ENCODE measurements at regions not wholly inside any gene's neighbourhood (a gene's known extent, or its start where the extent isn't known, plus 50 kb on each side); places are given as distances from the start of the nearest gene placed in this dataset.
"Not testable (repeated sequence)": the region's sequence is repeated elsewhere in the genome, so short reads cannot be mapped to it uniquely, and the experiment has no call there.

DNA sequence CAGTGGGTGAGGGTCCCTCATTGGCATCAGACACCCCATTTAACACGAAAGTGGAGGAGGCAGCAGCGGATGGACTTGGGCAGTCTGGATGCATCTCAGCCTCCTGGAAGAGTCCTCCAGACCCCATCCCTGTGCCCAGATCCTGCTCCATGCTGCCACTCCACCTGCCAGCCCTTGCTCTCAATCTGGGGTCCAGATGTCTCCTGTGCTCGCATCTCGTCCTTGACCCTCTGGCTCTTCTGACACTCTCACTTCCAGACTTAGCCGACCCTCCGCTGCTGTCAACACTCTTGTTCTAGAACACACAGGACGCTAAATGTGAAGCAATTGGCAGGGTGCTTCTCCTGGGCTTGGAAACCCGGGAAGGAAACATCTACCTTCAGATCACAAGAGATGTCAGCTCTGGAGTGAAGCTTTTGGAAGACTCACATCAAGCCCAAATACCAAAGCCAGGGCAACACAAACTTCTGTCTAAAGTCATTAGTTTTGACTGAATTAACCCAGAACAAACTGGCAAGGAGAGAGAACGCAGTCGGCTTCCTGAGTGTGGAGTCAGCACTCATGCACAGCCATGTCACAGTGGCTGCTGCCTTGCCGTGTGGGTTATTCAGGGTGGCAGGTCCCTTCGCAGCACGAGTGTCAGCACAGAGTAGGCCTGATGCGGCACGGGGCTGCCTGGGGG is 379.1 kb downstream of the TCERG1L start:
- DNase-seq (ENCODE audit: low read depth): no peak

DNA sequence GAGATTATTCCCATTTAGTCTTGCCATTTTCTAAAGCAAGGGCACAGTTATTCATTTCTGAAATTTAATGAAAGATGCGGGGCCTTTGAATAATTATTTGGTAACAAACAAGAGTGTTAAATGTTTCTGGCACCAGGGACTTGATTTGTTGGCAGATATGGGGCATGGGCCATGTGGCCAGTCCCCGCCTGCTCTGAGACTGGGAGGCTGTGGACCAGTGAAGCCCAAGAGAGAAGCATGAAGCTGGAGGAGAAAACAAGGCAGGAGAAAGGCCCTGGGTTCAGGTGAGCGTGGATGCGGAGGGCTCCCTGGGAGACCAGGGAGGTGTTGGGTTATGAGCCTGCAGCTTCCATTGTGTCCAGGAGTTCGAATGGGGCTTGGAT is 378.5 kb downstream of the TCERG1L start:
- no peak for DNase-seq (ENCODE audit: low read depth)

DNA sequence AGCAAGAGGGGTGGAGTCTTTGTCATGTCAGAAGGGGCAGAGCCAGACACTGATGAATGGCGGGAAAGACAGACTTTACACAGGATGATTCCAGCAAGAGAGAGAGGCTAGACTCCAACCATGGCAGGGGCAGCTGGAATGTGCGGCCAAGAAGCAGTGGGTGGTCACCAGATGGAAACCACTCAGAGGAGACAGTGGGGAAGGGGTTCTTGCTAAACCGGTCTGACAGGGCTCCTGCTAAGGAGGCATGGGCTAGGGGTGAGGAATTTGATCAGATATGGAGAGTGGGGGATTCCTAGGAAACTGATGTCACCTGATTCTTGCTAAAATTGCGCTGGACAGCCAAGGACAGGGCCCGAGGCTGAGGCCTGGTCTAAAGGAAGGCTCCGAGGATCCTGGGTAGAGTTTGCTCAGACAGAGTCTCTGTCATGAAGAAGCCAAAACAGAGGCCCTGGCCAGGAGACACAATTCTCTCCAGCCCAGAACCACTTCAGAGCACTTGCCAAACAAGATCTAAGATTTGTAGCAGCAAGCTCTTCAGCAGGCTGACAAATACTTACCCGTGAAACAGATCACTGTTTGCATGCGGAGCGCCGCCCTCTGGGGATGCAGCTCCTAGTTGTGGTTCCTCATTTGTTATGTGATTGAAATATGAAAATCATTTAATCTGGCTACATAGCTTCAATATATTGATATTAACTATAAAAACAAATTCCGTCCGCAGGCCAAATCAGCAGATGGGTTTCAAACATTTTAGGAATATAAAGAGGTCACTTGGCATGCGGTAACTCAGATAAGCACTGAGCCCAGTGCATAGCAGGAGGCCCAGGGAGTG is 377.0 kb downstream of the TCERG1L start:
- no peak for DNase-seq (ENCODE audit: low read depth)

DNA sequence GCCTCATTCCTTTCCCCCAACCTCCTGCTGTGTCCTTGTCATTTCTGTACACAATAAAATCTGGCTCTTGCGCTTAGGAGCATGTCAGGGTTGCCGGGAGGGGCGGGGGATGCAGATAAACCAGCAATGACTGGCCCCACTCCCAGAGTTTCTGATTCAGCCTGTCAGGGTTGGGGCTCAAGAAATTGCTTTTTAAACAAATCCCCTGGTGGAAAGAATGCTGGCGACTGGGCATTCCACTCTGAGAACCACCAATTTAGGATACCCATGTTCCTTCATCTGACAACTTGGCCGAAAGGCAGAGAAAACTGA is 376.4 kb downstream of the TCERG1L start:
- no peak for DNase-seq (ENCODE audit: low read depth)

DNA sequence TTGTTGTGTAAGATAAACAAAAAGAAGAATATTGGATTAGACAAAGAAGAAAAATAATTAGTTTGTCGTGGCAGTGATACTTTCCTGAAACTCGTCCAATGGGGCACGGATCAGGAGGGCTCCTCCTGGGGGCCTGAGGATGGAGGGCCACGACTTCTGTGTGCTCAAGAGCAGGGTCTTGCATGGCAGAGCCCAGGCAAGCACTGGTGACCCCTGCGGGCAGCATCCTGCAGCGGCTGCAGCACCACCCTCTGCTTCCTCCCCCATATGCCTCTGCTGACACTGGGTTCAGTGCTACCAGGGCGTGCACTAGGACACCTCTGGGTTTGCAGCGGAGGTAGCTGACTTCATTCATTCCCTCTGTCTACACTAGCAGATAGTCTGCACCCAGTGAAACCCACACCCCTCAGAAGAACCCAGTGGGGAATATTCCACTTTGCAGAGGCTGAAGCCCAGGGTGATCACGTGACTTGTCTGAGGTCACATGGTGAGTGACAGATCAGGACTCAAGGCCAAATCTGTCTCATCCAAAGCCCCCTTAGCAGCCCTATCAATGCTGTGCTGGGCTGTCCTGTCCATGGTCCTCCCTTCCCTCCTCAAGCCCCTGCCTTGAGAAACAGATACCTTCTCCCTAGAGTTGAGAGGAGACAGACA is 375.5 kb downstream of the TCERG1L start:
- no peak for DNase-seq (ENCODE audit: low read depth)

DNA sequence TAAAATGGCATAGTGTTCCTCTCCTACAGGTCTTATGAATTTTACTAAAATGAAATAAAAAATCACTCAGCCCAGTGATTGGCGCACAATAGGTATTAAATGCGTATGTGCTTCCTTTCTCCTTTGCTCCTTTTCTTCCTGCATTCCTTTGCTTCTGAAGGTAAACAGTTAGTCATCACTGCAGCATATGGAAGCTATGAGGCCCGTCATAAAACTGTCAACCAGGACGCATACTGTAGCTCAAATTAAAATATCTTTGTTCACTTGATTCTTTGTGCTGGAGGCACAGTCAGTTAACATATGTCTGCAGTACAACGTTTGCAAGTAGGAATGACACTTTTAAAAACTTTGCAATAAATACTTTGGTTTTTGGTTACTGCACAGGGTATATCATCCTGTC is 374.7 kb downstream of the TCERG1L start:
- no peak for DNase-seq (ENCODE audit: low read depth)

DNA sequence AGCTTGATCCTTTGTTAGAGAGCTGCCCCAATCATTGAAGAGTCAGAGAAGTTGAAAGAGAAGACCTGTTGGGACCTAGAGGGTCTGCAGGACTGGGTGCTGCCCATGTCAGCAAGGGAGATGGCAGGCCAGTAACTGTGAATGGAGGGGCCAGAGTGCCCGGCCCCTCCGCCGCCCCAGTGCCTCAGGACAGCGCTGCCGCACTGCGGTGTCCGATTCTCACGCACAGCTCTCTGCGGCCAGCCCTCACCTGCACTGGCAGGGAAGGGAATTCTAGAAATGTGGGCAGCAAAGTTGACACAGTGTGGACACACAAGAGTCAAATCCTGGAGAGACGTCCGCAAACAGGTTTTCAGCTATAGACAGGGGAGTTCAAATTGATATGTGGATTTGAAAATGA is 373.5 kb downstream of the TCERG1L start:
- DNase-seq (ENCODE audit: low read depth): no peak

DNA sequence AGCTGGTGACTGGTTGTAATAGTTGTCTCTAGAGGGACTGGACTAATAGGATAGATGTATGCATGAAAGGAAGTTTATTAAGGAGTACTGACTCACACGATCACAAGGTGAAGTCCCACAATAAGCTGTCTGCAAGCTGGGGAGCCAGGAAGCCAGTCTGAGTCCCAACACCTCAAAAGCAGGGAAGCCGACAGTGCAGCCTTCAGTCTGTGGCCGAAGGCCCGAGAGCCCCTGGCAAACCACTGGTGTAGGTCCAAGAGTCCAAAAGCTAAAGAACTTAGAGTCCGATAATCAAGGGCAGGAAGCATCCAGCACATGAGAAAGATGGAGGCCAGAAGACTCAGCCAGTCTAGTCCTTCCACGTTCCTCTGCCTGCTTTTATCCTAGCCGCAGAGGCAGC is 372.6 kb downstream of the TCERG1L start:
- DNase-seq (ENCODE audit: low read depth): not testable (repeated sequence)

DNA sequence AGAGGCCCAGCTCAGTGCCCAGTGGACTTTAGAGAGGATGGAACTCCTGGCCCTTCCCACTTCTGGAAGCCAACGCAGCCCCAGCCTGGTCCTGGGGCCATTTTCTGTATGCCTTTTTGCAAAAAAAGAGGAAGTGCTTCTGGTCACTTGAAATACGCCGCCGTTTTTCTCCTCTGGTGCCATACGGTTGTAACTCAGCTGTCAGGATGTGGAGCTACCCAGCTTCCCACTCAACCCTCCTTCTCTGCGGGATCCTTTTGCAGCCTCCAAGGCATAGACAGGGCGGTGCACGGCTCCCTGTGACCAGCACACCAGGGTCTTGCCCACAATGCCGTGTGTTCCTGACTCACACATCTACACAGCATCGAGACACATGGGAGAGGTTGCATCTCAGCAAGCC is 369.6 kb downstream of the TCERG1L start:
- DNase-seq (ENCODE audit: low read depth): no peak

DNA sequence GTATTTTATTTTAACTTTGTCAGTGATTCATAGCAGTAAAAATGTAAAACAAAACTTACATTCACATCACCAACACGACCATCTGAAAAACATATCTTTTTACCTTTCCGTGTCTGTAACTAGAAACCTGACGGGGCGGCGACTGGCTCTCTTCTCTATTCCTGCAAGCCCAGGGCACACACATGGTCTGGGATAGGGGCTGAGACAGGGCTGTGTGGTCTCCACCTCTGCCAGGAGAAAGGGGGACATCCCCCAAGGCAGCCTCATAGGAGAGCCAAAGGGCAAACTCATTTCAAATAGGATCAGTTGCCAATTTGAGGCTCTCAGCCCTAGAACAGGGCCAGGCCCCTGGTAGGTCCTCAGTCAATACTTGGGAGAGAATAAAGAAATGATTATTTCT is 359.4 kb downstream of the TCERG1L start:
- no peak for DNase-seq (ENCODE audit: low read depth)

DNA sequence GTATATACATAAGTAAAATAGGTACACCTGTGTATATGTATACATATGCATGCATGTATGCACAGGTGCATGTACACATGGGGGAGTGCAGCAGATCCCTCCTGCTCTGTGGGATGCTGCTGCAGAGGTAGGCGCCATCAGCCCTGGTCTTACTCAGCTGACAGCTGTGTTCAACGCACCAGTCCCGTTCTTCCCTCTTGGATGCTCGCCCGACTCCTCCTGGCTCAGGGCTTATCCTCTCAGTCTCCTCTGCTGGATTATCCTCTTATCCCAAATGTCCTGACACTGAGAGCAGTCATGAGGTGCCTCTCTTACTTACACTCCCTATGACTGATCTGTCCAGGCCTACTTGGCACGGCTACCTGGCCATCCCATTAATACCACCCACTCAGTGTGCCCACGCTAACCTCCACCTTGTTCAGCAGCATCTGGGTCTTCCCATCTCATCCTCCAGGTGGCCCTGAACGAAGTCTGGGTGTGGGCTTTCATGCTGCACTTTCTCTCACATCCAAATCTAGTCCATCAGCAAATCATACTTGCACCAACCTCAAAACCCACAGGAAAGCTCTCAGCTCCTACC is 357.1 kb downstream of the TCERG1L start:
- no peak for DNase-seq (ENCODE audit: low read depth)

DNA sequence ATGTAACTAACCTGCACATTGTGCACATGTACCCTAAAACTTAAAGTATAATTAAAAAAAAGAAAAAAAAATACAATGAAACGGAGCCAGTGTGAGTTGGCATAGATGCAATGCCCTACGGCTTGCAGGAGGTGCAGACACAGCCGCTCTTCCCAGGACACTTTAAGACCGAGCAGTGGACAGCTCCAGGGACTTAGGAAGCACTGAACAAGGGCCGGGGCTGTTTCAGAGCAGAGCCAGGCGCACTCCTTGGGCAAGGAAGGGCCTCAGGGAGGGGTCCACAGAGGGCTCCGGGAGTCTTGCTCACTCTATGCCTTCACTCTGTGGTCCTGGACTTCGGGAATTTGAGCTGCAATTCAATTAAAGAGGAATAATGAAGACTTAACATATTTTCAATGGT is 355.3 kb downstream of the TCERG1L start:
- no peak for DNase-seq (ENCODE audit: low read depth)

DNA sequence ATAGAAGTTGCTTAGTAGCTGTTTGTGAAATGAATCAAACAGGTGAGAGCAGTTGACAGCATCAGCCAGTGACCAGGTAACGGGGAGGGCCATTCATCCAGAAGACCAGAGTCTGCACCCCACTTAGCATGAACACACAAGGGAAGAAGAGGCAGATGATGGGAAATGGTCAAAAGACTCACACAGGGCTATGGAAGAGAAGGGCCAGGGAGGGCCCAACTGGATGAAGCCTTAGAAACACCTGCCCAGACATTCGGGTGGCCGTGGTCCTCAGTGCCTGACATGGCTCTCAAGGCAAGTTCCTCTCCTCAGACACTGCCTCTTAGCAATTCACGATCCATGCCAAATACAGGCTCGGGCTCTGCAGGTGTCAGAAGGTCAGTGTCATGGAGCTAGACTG is 354.1 kb downstream of the TCERG1L start:
- no peak for DNase-seq (ENCODE audit: low read depth)

DNA sequence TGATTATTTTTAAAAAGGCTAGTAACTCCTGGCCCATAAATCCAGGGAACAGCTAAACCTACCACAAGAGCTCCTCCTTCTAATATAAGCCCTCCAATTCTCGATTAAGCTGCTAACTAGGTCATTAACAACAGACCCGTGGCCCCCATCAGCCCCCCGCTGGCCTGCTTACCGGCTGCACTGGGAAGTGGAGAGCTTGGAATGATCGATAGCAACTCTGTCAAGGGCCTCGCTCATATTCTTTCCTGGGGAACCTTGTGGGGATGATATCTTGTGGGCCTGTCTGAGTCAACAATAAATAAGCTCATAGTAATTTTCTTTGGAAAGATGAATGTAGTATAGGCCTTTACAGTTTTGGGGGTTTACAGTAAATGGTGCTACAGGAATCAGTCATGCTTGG is 353.5 kb downstream of the TCERG1L start:
- no peak for DNase-seq (ENCODE audit: low read depth)

DNA sequence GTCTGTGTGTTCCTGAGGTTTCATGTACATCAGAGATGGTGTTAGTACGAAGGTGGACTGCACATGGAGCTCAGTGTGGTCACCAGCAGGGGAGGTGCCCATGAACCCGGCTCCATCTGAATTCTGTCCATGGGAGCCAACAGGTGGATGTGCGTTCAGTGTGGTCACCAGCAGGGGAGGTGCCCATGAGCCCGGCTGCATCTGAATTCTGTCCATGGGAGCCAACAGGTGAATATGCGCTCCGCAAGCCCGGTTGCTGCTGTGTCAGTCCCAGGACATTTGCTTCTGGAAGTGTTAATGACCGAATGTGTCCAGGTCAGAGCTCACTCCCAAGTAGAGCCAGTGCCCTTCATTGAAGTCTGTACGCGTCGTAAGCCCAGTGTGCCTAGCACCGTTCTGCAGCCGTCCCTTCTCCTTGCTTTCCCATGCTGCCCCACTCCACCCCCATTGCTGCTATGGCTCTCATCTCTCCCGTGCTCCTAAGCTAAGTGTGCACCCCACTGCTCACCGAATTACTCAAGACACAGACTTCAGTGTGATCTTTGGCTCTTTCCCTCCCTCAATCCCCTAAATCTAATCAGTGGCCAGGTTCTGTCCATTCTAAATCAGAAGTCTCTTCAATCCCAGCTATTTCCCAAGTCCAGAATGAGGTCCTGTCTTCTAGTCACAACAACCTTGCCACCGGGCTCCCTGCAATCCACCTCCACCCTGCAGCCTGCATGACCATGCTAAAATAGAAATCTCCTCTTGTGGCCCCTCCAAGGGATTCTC is 352.4 kb downstream of the TCERG1L start:
- no peak for DNase-seq (ENCODE audit: low read depth)

DNA sequence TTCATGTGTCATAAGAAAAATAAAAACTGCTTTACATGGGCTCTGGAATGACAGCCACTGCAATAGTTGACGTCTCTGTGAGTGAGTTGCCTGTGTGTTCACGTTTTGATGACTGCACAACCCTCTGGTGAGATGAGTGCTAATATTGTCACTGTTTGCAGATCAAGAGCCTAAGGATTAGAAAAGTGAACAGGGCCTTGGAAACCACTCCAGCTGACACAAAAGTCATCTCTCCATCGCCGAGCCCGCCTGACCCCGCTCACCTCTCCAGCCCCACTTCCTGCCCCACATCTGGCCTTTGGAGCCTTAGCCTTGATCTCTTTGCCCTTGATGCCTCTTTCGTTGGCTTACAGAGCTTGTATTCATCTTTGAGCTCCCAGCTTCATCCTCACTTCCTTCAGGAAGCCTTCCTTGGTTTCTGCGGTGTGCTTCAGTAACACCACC is 351.7 kb downstream of the TCERG1L start:
- no peak for DNase-seq (ENCODE audit: low read depth)

DNA sequence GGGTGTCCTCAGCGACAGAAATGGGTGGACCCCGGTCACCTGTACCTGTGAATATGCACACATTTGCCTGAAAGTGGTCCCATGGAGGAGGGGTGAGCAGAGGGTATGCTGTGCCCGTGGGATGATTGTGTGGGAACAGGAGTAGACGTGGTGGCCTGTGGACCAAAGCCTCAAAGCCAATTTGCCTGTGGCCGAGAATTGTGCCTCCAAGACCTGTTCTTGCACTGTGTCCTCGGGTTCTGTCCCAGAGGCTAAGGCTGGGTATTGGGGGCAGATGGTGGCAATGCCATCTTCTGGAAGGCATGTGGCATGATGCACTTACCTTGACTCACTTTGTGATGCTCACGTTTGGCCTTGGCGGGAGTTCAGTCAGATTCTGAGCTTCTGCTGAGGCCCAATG is 351.0 kb downstream of the TCERG1L start:
- DNase-seq (ENCODE audit: low read depth): no peak

DNA sequence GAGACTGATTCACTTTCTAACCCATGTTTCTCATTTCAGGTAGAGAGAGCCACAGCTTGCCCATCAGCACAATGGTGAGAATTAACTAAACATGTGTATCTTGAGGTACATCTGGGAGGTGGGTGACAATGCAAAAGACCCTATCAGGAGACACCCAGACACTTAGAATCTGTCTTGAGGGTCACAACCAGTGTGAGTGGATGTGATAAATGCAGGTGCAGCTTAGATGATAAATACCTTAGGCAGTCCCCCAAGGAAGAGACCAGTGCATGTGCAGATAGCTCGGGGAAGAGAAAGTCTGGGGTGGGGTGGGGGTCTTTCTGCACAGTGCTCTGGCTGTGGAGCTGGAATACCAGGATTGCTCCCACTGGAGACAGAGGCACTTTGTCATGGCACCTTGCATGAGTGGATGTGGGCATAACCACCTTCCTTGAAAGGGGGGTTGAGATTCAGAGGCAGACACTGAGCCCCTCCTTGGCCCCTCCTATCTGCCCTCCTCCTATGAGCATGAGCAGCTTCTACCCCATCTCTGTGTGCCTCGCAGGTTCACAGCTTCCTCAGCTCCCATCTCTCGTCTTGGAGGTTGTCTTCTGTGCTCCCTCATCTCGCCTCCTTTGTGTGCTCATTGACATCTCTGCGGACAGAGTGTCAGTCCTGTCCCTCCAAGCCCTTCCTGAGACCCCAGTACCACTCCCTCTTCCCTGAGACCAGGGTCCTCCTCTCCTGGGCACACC is 349.8 kb downstream of the TCERG1L start:
- no peak for DNase-seq (ENCODE audit: low read depth)

DNA sequence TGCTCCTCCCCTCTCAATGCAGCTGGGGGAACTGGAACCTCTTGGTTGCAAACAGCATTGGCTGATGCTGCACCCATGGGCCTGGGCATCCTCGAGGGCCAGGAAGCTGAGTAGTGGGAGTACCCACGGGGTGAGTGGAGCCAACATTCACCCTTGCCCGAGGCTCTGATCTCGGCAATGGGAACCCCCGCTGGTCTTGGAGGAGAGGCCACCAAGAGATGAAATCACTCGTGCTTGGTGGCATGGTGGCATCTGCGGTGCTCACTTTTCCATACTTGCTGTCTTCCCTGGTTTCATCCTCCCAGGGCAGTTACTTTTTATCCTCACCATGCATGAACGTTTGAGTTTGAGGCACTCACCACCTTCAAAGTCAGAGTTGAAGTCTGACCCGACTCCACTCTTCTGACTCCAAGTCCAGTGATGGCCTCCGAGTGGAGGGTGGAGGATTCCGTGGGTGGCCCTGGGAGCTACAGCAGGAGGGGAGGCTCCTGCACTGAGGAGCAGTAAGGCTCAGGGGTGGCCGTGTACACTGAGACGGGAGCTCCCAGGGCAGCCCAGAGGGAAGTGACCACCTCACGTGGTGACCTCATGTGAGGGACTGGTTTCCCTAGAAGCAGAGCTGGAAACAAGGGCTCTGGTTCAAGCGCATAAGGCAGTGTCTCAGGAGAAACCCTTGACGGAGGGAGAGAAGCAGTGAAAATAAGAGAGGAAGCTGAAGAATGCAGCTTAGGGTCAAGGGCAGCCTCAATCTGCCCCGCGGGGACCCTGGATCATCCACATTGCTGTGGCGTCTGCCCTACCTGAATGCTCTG is 349.1 kb downstream of the TCERG1L start:
- DNase-seq (ENCODE audit: low read depth): no peak

DNA sequence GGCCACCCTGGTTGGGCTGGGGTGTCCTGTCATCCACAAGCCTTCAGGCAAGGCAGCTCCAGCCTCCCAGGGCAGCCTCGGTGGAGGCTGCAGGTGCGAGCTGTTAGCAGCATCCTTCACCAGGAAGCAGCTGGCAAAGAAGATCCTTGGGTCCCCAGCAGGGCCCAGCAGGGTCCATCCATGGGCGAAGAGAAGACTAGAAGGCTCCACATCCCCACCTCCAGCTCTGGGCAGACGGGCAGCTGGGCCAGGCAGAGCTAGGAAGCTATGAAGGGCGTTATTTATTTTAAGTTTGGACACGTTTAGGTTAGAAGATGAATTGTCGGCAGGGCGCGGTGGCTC is 348.5 kb downstream of the TCERG1L start:
- no peak for DNase-seq (ENCODE audit: low read depth)
